PC-3 (cell line): ENCODE measurements at regions not wholly inside any gene's neighbourhood (a gene's known extent, or its start where the extent isn't known, plus 50 kb on each side); places are given as distances from the start of the nearest gene placed in this dataset.

Experiments
- ATAC-seq: fragments of 200-7000 bp; cut with Tn5 transposase; 2 replicates; pipeline ENCODE4 v1.9.1; 2020; ENCODE audit warnings: mild to moderate bottlenecking, moderate library complexity
- BruUV-seq: library from RNA; stranded (reverse); fragments of 400-500 nt; replicated peaks from 2 replicates; lab custom pipeline; 2021; lab: Mats Ljungman, UMichigan
- CTCF ChIA-PET: fragments of 300-600 bp; sonication (Branson Sonifier 250); formaldehyde crosslinking; loops from one replicate; lab custom pipeline; 2022; ENCODE audit warnings: antibody characterized with exemption; lab: Charles Lee
- POLR2A ChIA-PET: fragments of 300-600 bp; sonication (Branson Sonifier 250); formaldehyde crosslinking; loops from one replicate; lab custom pipeline; 2022; ENCODE audit warnings: antibody characterized with exemption; ENCODE audit not compliant: unreplicated experiment; lab: Charles Lee
- DNase-seq: peaks from one replicate; pipeline ENCODE4 v3.0.0-alpha.2; 2015
- H2AFZ ChIP-seq: fragments of 300-600 bp; sonication (generic); 2 replicates; pipeline ENCODE4 v1.6.0; 2016; ENCODE audit warnings: antibody characterized with exemption, low read length
- H3F3A ChIP-seq: fragments of 300-600 bp; sonication (generic); one replicate; pipeline ENCODE4 v1.6.0; 2017; ENCODE audit warnings: antibody characterized with exemption, low read length, control low read depth, mild to moderate bottlenecking; ENCODE audit not compliant: unreplicated experiment
- H3K27ac ChIP-seq: fragments of 300-600 bp; sonication (generic); 2 replicates; pipeline ENCODE4 v1.5.1; 2016; ENCODE audit warnings: mild to moderate bottlenecking, low read length
- H3K27me3 ChIP-seq: fragments of 300-600 bp; sonication (generic); 2 replicates; pipeline ENCODE4 v1.6.1; 2016; ENCODE audit warnings: low read length, mixed read lengths
- H3K36me3 ChIP-seq: fragments of 300-600 bp; sonication (generic); 2 replicates; pipeline ENCODE4 v1.6.1; 2016; ENCODE audit warnings: low read depth, mixed run types, low read length, mixed read lengths
- H3K4me1 ChIP-seq: fragments of 300-600 bp; sonication (generic); 2 replicates; pipeline ENCODE4 v1.5.1; 2016; ENCODE audit warnings: low read length; ENCODE audit not compliant: insufficient read depth
- H3K4me2 ChIP-seq: fragments of 300-600 bp; sonication (generic); 2 replicates; pipeline ENCODE4 v1.6.0; 2016; ENCODE audit warnings: low read length
- H3K4me3 ChIP-seq: fragments of 300-600 bp; sonication (generic); 2 replicates; pipeline ENCODE4 v1.5.1; 2016; ENCODE audit warnings: mild to moderate bottlenecking, low read length, mixed read lengths
- H3K79me2 ChIP-seq: fragments of 300-600 bp; sonication (generic); 2 replicates; pipeline ENCODE4 v1.6.1; 2017; ENCODE audit warnings: low read length, mixed read lengths
- H3K9ac ChIP-seq: fragments of 300-600 bp; sonication (generic); 2 replicates; pipeline ENCODE4 v1.6.0; 2016; ENCODE audit warnings: mild to moderate bottlenecking, low read length
- H3K9me2 ChIP-seq: fragments of 300-600 bp; sonication (generic); replicated peaks from 2 replicates; pipeline ENCODE4 v1.6.1; 2016; ENCODE audit warnings: mixed run types, low read length, mixed read lengths
- H3K9me3 ChIP-seq: fragments of 300-600 bp; sonication (generic); 2 replicates; pipeline ENCODE4 v1.6.1; 2016; ENCODE audit warnings: low read length, mixed read lengths
- H4K20me1 ChIP-seq: fragments of 300-600 bp; sonication (generic); 2 replicates; pipeline ENCODE4 v1.6.1; 2016; ENCODE audit warnings: low read length, mixed read lengths
- EZH2 ChIP-seq: fragments of 300-600 bp; sonication (generic); IDR thresholded peaks from one replicate; pipeline ENCODE4 v1.6.1; 2017; ENCODE audit warnings: antibody characterized with exemption, mild to moderate bottlenecking, low read length; ENCODE audit not compliant: unreplicated experiment
- EZH2phosphoT487 ChIP-seq: fragments of 300-600 bp; sonication (generic); IDR thresholded peaks from 2 replicates; pipeline ENCODE4 v1.6.1; 2018; ENCODE audit warnings: mild to moderate bottlenecking, antibody characterized with exemption, low read length, borderline replicate concordance
- intact Hi-C: fragments of 100-400 bp; cut with micrococcal nuclease; formaldehyde crosslinking; loops from 2 replicates; pipeline ENCODE4 v1.9.0; 2023
- TF ChIP-seq, protein P1 (sequence below): fragments of 300-600 bp; sonication (generic); conservative IDR thresholded peaks from 2 replicates; pipeline ENCODE4 v1.5.1; 2017; ENCODE audit warnings: antibody characterized with exemption, low read depth, mild to moderate bottlenecking, low read length

DNA sequence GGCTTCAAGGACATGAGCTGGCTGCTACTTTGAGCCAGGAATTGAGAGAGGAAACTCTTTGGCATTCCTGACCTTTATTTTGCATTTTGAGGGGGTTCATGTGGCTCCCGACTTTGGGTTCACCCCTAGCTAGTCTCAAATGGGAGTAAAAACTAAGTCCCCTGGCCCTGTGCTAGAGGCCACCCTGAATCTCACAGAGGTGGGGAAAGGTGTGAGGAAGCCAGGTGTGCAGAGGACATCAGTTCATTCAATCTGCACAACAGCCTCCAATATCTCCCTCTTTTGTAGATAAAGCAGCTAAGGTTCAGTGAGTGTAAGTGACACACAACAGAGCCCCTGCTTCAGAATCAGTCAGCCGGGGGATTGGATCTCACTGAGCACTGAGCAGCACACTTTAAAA is 325.7 kb downstream of the DCDC2C start:
- Histone ChIP-seq H3K9me2 (no peaks in the 10 kb centered on the region), H4K20me1 (no peaks in the 10 kb centered on the region), H3K4me3 (no peak overlapping the region), H3F3A (no peaks in the 10 kb centered on the region), H3K36me3 (no peaks in the 10 kb centered on the region), H3K27ac (no peak overlapping the region), H3K9ac (no peak overlapping the region), H3K9me3 (no peaks in the 10 kb centered on the region), H2AFZ (no peak overlapping the region), H3K79me2 (no peaks in the 10 kb centered on the region), H3K4me1 (no peaks in the 10 kb centered on the region), H3K27me3 (no peaks in the 10 kb centered on the region), H3K4me2 (no peak overlapping the region)
- ATAC-seq: no peak
- TF ChIP-seq EZH2phosphoT487: no peak
- ChIA-PET POLR2A (no interaction called here), CTCF (no interaction called here)
- no peak for DNase-seq
- BruUV-seq: no TSS peak
- intact Hi-C loops: no loop called here

DNA sequence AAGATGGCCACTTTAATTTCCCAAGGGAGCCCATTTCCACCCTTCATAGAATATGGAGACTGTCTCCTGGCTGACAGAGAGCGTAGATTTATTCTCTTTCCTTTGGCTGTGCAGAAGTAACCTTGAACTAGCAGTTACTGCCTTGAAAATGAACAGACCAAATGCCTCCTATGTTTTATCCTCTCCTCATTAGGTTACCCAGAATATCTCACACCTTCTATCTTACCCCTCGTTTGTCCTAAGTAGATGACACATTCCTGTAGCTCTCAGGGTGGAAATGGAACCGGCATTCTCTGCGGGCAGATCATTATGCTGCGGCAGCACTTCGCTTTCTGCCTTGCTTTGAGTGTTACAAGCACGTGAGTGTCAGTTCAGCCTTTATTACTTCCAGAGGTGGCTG is 336.5 kb downstream of the DCDC2C start:
- no peak for DNase-seq
- H4K20me1 ChIP-seq: no peaks in the 10 kb centered on the region
- no peak overlapping the region for H3K4me3 ChIP-seq
- no peak overlapping the region for H2AFZ ChIP-seq
- TF ChIP-seq EZH2: no peak
- TF ChIP-seq, protein P1, sequence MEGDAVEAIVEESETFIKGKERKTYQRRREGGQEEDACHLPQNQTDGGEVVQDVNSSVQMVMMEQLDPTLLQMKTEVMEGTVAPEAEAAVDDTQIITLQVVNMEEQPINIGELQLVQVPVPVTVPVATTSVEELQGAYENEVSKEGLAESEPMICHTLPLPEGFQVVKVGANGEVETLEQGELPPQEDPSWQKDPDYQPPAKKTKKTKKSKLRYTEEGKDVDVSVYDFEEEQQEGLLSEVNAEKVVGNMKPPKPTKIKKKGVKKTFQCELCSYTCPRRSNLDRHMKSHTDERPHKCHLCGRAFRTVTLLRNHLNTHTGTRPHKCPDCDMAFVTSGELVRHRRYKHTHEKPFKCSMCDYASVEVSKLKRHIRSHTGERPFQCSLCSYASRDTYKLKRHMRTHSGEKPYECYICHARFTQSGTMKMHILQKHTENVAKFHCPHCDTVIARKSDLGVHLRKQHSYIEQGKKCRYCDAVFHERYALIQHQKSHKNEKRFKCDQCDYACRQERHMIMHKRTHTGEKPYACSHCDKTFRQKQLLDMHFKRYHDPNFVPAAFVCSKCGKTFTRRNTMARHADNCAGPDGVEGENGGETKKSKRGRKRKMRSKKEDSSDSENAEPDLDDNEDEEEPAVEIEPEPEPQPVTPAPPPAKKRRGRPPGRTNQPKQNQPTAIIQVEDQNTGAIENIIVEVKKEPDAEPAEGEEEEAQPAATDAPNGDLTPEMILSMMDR: no peak
- no peak for TF ChIP-seq EZH2phosphoT487
- no peaks in the 10 kb centered on the region for H3K9me2 ChIP-seq
- no peaks in the 10 kb centered on the region for H3K27me3 ChIP-seq
- intact Hi-C loops: no loop called here
- H3F3A ChIP-seq: no peaks in the 10 kb centered on the region
- H3K4me1 ChIP-seq: no peaks in the 10 kb centered on the region
- CTCF ChIA-PET: no interaction called here
- H3K9ac ChIP-seq: no peak overlapping the region
- H3K79me2 ChIP-seq: no peaks in the 10 kb centered on the region
- H3K4me2 ChIP-seq: no peak overlapping the region
- POLR2A ChIA-PET: no interaction called here
- H3K9me3 ChIP-seq: no peaks in the 10 kb centered on the region
- ATAC-seq: no peak
- no peak overlapping the region for H3K27ac ChIP-seq
- no TSS peak for BruUV-seq
- no peaks in the 10 kb centered on the region for H3K36me3 ChIP-seq

DNA sequence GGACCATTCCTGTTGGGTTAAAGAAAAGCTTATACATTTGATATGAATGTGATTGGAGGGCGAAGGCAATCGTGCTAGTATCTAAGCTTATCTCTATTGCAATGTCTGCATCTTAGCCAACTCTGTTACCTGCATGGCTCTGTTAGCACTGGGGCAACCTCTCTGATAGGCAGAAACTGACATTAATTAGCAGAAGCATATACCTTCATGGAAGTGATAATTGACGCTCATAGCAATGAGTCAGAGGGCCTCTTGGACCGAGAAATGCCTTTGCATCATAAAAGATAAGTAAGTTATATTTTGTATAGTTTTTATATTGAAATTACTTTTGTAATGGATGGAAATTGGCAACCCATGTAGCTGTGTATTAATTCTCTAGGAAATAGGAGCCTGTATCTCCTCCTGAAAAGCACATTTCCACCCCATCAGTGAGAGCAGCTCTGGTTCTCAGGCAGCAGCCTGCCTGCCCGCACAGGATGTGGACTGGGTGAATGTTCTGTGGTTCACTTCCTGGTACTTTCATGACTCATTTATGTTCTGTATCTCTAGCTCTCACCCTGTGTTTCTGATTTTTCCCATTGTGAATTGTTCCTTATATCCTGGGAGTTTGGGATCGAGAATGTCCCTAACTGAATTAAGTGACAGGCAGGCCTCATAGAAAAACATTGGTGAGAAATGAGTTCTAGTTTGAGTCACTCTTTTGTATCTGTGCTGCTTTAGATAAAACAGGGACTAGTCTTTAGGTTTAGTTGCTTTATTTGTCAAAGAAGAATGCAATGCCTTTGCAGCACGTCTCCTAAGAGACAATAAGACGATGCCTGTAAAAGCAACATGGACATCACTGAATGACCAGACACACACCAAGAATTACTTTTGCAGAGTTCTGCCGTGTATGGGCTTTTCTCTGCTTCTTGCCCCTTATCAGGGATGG is 344.9 kb downstream of the DCDC2C start:
- Histone ChIP-seq H3F3A (no peaks in the 10 kb centered on the region), H3K4me2 (no peak overlapping the region), H3K27me3 (no peaks in the 10 kb centered on the region), H3K9me3 (no peaks in the 10 kb centered on the region), H3K9ac (no peak overlapping the region), H4K20me1 (no peaks in the 10 kb centered on the region), H3K79me2 (no peaks in the 10 kb centered on the region), H3K4me1 (no peaks in the 10 kb centered on the region), H3K4me3 (no peak overlapping the region), H3K27ac (no peak overlapping the region), H2AFZ (no peak overlapping the region), H3K36me3 (no peaks in the 10 kb centered on the region), H3K9me2 (no peaks in the 10 kb centered on the region)
- intact Hi-C loops: no loop called here
- ChIA-PET POLR2A (no interaction called here), CTCF (no interaction called here)
- no peak for ATAC-seq
- TF ChIP-seq EZH2 (no peak), EZH2phosphoT487 (no peak)
- TF ChIP-seq, protein P1: no peak
- DNase-seq: peak; percentile 22
- no TSS peak for BruUV-seq
